ENCODE measurements at regions not wholly inside any gene's neighbourhood (a gene's known extent, or its start where the extent isn't known, plus 50 kb on each side); places are given as distances from the start of the nearest gene placed in this dataset.

DNA sequence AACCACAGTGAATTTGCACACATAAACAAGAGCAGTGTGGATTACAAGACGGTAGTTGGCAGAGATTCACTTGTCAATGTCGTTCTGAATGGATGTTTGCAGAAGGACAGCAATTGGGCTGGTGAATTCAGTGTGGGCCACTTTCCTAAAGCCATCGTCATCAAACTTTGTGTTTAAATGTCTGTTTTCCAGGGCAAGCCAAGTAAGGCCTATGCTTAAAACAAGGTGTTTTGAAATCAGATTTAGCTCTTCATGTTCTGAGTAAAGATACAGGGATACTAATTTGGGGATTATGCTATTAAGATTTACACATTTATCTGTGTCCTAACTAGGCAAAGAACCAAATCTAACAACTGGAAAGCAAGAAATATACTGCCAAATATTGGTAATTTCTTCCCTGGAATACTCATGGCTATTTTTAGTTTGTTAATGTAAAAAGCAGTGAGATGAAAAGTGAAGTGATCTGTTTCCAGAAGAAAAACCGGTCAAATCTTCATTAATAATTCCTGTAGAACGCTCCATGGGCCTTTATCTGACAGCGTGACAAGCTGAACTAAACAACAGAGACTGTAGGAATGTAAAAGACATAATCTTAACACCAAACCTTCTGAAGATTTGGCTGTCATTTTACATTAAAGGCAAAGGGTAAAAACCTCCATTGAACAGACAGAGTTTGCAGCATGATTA, 175.7 kb downstream of the ICOS start:
- no peak for DNase-seq (ENCODE audit: low read depth)
- TF ChIP-seq CTCF (IDR thresholded peaks at IDR 0.05; ENCODE audit: insufficient read depth, low read depth, low read length, missing control alignments) = no peak
- H3K4me3 ChIP-seq (ENCODE audit: low read length) = no peak overlapping the region

DNA sequence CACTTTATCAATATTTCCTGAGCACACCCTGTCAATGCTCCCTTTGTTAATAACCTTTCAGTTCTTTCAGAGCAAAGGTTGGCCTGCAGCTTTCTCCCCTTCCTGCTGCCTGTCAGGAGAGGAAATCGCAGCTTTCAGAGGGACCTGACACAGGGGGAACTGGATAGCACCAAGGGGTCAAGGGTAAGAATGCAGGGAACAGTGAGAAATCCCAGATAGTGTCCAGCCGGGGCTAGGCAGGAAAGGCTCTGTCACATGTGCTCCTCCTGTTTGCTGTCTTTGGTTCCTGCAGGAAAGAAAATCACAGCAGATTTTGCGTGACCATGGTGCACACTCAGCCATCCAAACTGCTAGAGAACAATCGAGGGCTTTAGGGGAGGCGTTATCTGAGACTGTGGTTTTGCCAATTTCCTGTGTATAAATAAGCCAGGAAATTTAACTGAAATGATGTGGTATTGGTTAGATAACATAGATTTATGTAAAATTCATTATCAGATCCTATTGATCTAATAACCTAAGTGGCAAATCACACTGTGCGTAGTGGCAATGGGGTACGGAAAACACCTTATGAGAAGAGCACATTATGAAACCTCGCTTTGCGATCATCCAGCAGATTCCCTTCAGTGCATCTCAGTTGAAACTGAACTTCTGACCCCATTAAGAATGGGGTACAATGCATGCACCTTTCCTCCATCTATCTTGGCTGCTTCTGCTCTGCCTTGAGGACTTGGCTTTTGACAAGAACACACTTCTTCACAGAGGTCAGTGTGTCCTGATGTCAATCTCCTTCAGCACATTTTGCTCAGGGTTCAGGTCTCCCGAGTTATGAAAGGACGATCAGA, 178.0 kb downstream of the ICOS start:
- H3K4me3 ChIP-seq (ENCODE audit: low read length) = no peak overlapping the region
- TF ChIP-seq CTCF (IDR thresholded peaks at IDR 0.05; ENCODE audit: insufficient read depth, low read depth, low read length, missing control alignments) = no peak
- no peak for DNase-seq (ENCODE audit: low read depth)

DNA sequence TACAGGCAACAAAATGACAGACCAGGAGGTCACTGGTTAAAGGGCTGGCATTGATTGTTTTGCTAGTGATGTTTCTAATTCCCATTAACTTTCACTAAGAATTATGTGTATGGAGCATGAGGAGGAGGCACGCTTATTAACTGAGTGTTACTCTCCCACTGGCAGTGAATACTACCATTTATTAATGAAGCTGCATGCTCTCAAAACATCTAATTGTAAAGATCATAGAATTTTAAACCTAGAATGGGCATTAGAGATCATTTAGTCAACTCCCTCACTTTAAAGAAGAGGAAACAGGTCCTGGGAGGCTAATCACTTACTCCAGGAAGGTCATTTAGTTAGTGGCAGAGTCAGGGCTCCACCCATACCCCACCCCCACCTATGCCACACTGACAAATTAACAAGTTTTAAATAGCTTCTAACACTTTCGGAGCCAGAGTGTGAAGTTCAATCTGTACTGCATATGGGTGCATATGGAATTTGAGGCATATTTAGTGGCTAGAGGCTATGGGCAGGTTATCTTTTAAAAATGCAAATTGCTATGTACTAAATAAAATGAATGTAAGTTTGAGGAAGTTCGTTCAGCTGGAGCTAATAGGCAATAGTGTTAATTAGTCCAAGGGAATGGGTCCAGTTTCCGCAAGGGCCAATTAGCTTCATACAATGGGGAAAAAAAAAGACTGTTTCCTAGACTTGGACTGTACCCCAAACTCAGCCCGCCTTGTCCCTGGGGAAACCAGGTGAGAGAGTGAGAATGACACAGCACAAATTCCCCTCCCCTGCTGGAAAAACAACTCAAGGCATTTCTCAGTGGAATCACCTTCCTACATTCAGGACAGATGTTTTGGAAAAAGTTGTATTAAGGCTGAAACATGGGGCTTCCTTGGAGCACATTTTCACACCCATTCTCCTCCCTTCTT, 178.8 kb downstream of the ICOS start:
- TF ChIP-seq CTCF (IDR thresholded peaks at IDR 0.05; ENCODE audit: insufficient read depth, low read depth, low read length, missing control alignments) = no peak
- H3K4me3 ChIP-seq (ENCODE audit: low read length) = no peak overlapping the region
- DNase-seq (ENCODE audit: low read depth) = no peak

- DNase-seq (ENCODE audit: low read depth) = no peak
- no peak for TF ChIP-seq CTCF (IDR thresholded peaks at IDR 0.05; ENCODE audit: insufficient read depth, low read depth, low read length, missing control alignments)
- no peak overlapping the region for H3K4me3 ChIP-seq (ENCODE audit: low read length)
Measured at GRCh38 chr2:204116159-204116792, 179.7 kb downstream of the ICOS start.

GRCh38 chr2:204122425-204122824, 185.9 kb downstream of the ICOS start:
- no peak for DNase-seq (ENCODE audit: low read depth)
- no peak overlapping the region for H3K4me3 ChIP-seq (ENCODE audit: low read length)
- no peak for TF ChIP-seq CTCF (IDR thresholded peaks at IDR 0.05; ENCODE audit: insufficient read depth, low read depth, low read length, missing control alignments)

DNA sequence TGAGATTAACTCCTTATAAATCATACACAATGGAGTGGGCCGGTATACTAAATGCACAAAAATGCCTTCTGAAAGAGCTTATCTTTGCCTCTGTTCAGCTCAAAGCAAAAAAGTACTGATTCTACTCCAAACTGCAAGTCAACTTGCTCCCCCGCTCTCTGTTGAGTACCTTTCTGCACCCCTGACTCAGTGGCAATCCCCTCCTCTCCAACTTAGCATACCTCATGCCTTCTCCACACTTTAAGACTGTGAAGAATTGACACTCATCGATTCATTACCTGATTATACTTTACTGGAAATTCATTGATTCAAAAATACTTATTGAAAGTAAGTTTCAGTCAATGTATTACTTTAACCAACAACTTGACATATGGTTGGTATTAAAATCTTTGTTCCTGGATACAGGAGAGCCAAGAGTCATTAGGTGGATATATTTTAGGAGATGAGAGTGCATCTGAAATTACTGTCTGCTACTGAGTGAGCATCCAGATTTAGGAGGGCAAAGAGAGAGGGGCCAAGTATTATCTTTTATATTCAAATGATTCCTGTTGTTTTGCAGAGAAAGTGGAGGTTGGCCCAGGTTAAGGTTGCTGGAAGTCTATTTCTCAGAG, 187.7 kb downstream of the ICOS start:
- no peak overlapping the region for H3K4me3 ChIP-seq (ENCODE audit: low read length)
- TF ChIP-seq CTCF (IDR thresholded peaks at IDR 0.05; ENCODE audit: insufficient read depth, low read depth, low read length, missing control alignments) = no peak
- DNase-seq (ENCODE audit: low read depth) = no peak

Measured in epithelial cell of esophagus (primary cell).